Keratinocyte (primary cell): ENCODE measurements at regions not wholly inside any gene's neighbourhood (a gene's known extent, or its start where the extent isn't known, plus 50 kb on each side); places are given as distances from the start of the nearest gene placed in this dataset.
"Not testable (repeated sequence)": the region's sequence is repeated elsewhere in the genome, so short reads cannot be mapped to it uniquely, and the experiment has no call there.

Experiments used
- DNase-seq: peaks from one replicate; pipeline ENCODE4 v3.0.0-alpha.2; 2011; ENCODE audit warnings: low read depth, missing footprints, low spot score
- FAIRE-seq: peaks from 2 replicates; lab custom pipeline; 2011; peaks lifted over from hg19 to GRCh38; lab: Jason Lieb, UNC
- H2AFZ ChIP-seq: 2 replicates; pipeline ENCODE4 v1.6.0; 2012; ENCODE audit warnings: low read length, control low read depth, inconsistent platforms; ENCODE audit not compliant: control insufficient read depth
- H3K27ac ChIP-seq: 2 replicates; pipeline ENCODE4 v1.5.1; 2011; ENCODE audit warnings: low read length; ENCODE audit not compliant: control insufficient read depth, insufficient read depth
- H3K27me3 ChIP-seq: 3 replicates; pipeline ENCODE4 v1.6.0; 2011; ENCODE audit warnings: low read length; ENCODE audit not compliant: control insufficient read depth, insufficient read depth; ENCODE audit errors: extremely low read depth
- H3K36me3 ChIP-seq, 2 experiments: 2 replicates in 1 of 2; 3 replicates in 1 of 2; pipeline ENCODE4 v1.5.1; 2011; ENCODE audit warnings: low read length in 2 of 2, mild to moderate bottlenecking in 1 of 2; ENCODE audit not compliant: control insufficient read depth in 2 of 2, insufficient read depth in 2 of 2; ENCODE audit errors: extremely low read depth in 1 of 2
- H3K4me1 ChIP-seq: 3 replicates; pipeline ENCODE4 v1.5.1; 2011; ENCODE audit warnings: low read length; ENCODE audit not compliant: control insufficient read depth, insufficient read depth; ENCODE audit errors: extremely low read depth
- H3K4me2 ChIP-seq: 3 replicates; pipeline ENCODE4 v1.6.0; 2011; ENCODE audit warnings: low read depth, low read length; ENCODE audit not compliant: control insufficient read depth, insufficient read depth; ENCODE audit errors: extremely low read depth
- H3K4me3 ChIP-seq, 3 experiments: fragments of 200-600 bp in 1 of 3; sonication (generic) in 1 of 3; 2 replicates in 2 of 3; 3 replicates in 1 of 3; pipeline ENCODE4 v1.5.1; 2011 to 2016; ENCODE audit warnings: low read length in 3 of 3, mild to moderate bottlenecking in 3 of 3, control low read depth in 2 of 3, inconsistent platforms in 1 of 3, low read depth in 1 of 3, mixed read lengths in 1 of 3, mixed run types in 1 of 3, moderate library complexity in 1 of 3; ENCODE audit not compliant: control insufficient read depth in 2 of 3, insufficient read depth in 2 of 3; ENCODE audit errors: extremely low read depth in 1 of 3
- H3K79me2 ChIP-seq: 2 replicates; pipeline ENCODE4 v1.6.0; 2012; ENCODE audit warnings: low read length; ENCODE audit not compliant: control insufficient read depth, insufficient read depth
- H3K9ac ChIP-seq: 3 replicates; pipeline ENCODE4 v1.6.0; 2011; ENCODE audit warnings: low read length; ENCODE audit not compliant: control insufficient read depth, insufficient read depth; ENCODE audit errors: extremely low read depth
- H3K9me1 ChIP-seq: 3 replicates; pipeline ENCODE4 v1.6.0; 2011; ENCODE audit warnings: low read length; ENCODE audit not compliant: control insufficient read depth, insufficient read depth; ENCODE audit errors: extremely low read depth
- H3K9me3 ChIP-seq: 2 replicates; pipeline ENCODE4 v1.5.1; 2012; ENCODE audit warnings: low read depth, low read length; ENCODE audit not compliant: control insufficient read depth
- H4K20me1 ChIP-seq: 3 replicates; pipeline ENCODE4 v1.6.0; 2011; ENCODE audit warnings: low read length; ENCODE audit not compliant: control insufficient read depth, insufficient read depth; ENCODE audit errors: extremely low read depth
- EZH2 ChIP-seq: IDR thresholded peaks from one replicate; pipeline ENCODE4 v1.6.1; 2012; ENCODE audit warnings: inconsistent platforms, mild to moderate bottlenecking, low read length, moderate library complexity
- dilution Hi-C: fragments of 300-500 bp; cut with MboI; formaldehyde crosslinking; loops from one replicate; pipeline ENCODE4 v1.7.0; 2020; ENCODE audit warnings: low sequenced_read_pairs; ENCODE audit not compliant: extremely low pct_ligation_motif_present
- TF ChIP-seq, protein P1 (sequence below), 3 experiments: IDR thresholded peaks in 1 of 3; conservative IDR thresholded peaks in 1 of 3; optimal IDR thresholded peaks in 1 of 3; 2 replicates in 2 of 3; 3 replicates in 1 of 3; pipeline versions ENCODE3 to v1.5.1; 2011; ENCODE audit warnings: low read length in 3 of 3, mild to moderate bottlenecking in 3 of 3, moderate library complexity in 2 of 3, control low read depth in 1 of 3, inconsistent platforms in 1 of 3; ENCODE audit not compliant: insufficient read depth in 2 of 3; ENCODE audit errors: extremely low read depth in 1 of 3

DNA sequence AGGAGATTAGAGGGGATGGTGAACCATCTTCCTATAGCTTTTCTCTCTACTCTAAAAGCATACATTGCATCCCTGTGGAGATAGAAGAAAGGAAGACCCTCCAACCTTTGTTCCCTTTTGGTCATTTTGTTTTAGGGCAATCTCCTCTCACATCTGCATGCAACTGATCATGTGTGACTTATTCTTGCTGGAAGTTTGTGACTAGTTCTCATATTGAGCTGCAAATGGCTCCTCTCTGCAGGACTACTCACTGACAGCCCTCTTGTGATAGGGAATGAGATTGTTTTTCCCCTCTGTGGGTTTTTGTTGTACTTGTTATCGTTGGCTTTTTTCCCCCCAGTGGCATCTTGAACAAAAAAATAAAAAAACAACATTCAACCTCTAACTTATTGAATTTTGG is 416.0 kb upstream of the CNTNAP5 start:
- TF ChIP-seq EZH2 = no peak
- TF ChIP-seq, protein P1, sequence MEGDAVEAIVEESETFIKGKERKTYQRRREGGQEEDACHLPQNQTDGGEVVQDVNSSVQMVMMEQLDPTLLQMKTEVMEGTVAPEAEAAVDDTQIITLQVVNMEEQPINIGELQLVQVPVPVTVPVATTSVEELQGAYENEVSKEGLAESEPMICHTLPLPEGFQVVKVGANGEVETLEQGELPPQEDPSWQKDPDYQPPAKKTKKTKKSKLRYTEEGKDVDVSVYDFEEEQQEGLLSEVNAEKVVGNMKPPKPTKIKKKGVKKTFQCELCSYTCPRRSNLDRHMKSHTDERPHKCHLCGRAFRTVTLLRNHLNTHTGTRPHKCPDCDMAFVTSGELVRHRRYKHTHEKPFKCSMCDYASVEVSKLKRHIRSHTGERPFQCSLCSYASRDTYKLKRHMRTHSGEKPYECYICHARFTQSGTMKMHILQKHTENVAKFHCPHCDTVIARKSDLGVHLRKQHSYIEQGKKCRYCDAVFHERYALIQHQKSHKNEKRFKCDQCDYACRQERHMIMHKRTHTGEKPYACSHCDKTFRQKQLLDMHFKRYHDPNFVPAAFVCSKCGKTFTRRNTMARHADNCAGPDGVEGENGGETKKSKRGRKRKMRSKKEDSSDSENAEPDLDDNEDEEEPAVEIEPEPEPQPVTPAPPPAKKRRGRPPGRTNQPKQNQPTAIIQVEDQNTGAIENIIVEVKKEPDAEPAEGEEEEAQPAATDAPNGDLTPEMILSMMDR (optimal IDR thresholded peaks at IDR 0.05 in 1 of 3, IDR thresholded peaks at IDR 0.05 in 1 of 3, conservative IDR thresholded peaks at IDR 0.05 in 1 of 3; ENCODE audit: extremely low read depth in 1 of 3, insufficient read depth in 2 of 3, low read length in 3 of 3) = no peak
- DNase-seq (no peak), FAIRE-seq (no peak)
- dilution Hi-C loops = no loop called here
- H2AFZ ChIP-seq = no peak overlapping the region
- no peak overlapping the region for H3K4me3 ChIP-seq
- H3K36me3 ChIP-seq = no peaks in the 10 kb centered on the region
- H4K20me1 ChIP-seq = no peaks in the 10 kb centered on the region
- no peaks in the 10 kb centered on the region for H3K27me3 ChIP-seq
- H3K4me2 ChIP-seq = no peak overlapping the region
- H3K9me3 ChIP-seq = peaks cover 2% of the 10 kb centered on the region
- H3K9ac ChIP-seq = no peak overlapping the region
- no peak overlapping the region for H3K27ac ChIP-seq
- no peaks in the 10 kb centered on the region for H3K4me1 ChIP-seq
- no peaks in the 10 kb centered on the region for H3K79me2 ChIP-seq
- no peaks in the 10 kb centered on the region for H3K9me1 ChIP-seq

DNA sequence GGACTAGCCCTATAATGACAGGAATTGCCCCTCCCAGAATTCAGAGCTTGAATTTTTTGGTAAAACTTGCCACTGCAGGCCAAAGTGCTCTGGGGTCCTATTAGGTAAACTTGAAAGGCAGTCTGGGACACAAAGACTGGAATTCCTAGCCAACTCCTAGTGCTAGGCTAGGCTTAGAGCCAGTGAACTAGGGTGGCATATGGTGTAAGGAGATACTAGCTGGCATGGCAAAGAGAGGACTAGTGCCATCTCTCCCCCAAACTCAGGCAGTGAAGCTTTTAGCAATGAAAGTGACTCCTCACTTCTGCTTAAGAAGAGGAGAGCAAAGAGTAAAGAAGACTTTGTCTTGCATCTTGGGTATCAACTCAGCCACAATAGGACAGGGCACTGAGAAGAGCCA is 410.5 kb upstream of the CNTNAP5 start:
- no peaks in the 10 kb centered on the region for H3K79me2 ChIP-seq
- no peak overlapping the region for H3K9ac ChIP-seq
- no peaks in the 10 kb centered on the region for H3K9me1 ChIP-seq
- H3K4me3 ChIP-seq = no peak overlapping the region
- H3K4me1 ChIP-seq = no peaks in the 10 kb centered on the region
- no peak for DNase-seq
- no peaks in the 10 kb centered on the region for H4K20me1 ChIP-seq
- peaks cover 2% of the 10 kb centered on the region for H3K9me3 ChIP-seq
- H2AFZ ChIP-seq = no peak overlapping the region
- H3K36me3 ChIP-seq = no peaks in the 10 kb centered on the region
- FAIRE-seq = no peak
- dilution Hi-C loops = no loop called here
- H3K27me3 ChIP-seq = no peaks in the 10 kb centered on the region
- H3K27ac ChIP-seq = no peak overlapping the region
- H3K4me2 ChIP-seq = no peak overlapping the region
- TF ChIP-seq EZH2 = no peak
- TF ChIP-seq, protein P1 (optimal IDR thresholded peaks at IDR 0.05 in 1 of 3, IDR thresholded peaks at IDR 0.05 in 1 of 3, conservative IDR thresholded peaks at IDR 0.05 in 1 of 3; ENCODE audit: extremely low read depth in 1 of 3, insufficient read depth in 2 of 3, low read length in 3 of 3) = no peak

DNA sequence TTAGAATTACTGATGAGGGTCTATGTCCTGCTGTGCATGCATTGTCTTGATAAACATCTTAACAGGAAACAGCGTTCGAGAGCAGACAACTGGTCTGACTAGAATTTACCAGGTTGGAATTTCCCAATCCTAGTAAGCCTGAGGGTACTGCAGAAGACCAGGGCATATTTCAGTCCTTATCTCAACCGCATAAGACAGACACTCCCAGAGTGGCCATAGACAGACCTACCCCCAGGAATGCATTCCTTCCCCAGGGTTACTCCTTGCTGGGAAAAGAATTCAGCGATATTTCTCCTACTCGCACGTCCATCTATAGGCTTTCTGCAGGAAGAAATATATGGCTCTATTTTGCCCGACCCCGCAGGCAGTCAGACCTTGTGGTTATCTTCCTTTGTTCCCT is 406.4 kb upstream of the CNTNAP5 start:
- not testable (repeated sequence) for FAIRE-seq, H3K4me1 ChIP-seq

More for the DNA sequence above, 406.4 kb upstream of the CNTNAP5 start:
- H3K4me2 ChIP-seq, H3K9ac ChIP-seq, H4K20me1 ChIP-seq, H3K27ac ChIP-seq, H3K9me1 ChIP-seq, H3K27me3 ChIP-seq, dilution Hi-C loops, DNase-seq, H3K4me3 ChIP-seq, H3K79me2 ChIP-seq, H3K9me3 ChIP-seq, H2AFZ ChIP-seq, H3K36me3 ChIP-seq: not testable (repeated sequence)
